SK-N-MC (cell line): ENCODE measurements at regions not wholly inside any gene's neighbourhood (a gene's known extent, or its start where the extent isn't known, plus 50 kb on each side); places are given as distances from the start of the nearest gene placed in this dataset.
"Not testable (repeated sequence)": the region's sequence is repeated elsewhere in the genome, so short reads cannot be mapped to it uniquely, and the experiment has no call there.

Source experiments
- DNase-seq: peaks from one replicate; pipeline ENCODE4 v3.0.0-alpha.2; 2011; ENCODE audit warnings: low read depth, low spot score
- H3K27ac ChIP-seq: fragments of 200-600 bp; sonication (generic); 2 replicates; pipeline ENCODE4 v1.5.1; 2016; ENCODE audit warnings: mixed run types
- H3K36me3 ChIP-seq: fragments of 200-600 bp; sonication (generic); 2 replicates; pipeline ENCODE4 v1.6.1; 2017; ENCODE audit warnings: antibody characterized with exemption, low read length, mixed read lengths; ENCODE audit not compliant: insufficient read depth
- H3K4me3 ChIP-seq: fragments of 200-600 bp; sonication (generic); 2 replicates; pipeline ENCODE4 v1.5.1; 2016
- H3K9ac ChIP-seq: fragments of 200-600 bp; sonication (generic); 2 replicates; pipeline ENCODE4 v1.8.0; 2017; ENCODE audit warnings: mixed run types, mixed read lengths; ENCODE audit not compliant: insufficient read length
- H3K9me3 ChIP-seq: fragments of 200-600 bp; sonication (generic); 2 replicates; pipeline ENCODE4 v1.6.1; 2017; ENCODE audit warnings: low read depth, mild to moderate bottlenecking, antibody characterized with exemption, low read length, moderate library complexity, mixed read lengths
- EZH2 ChIP-seq: fragments of 200-600 bp; sonication (generic); IDR thresholded peaks from one replicate; pipeline ENCODE4 v1.6.1; 2017; ENCODE audit warnings: antibody characterized with exemption
- FOXP2 ChIP-seq: optimal IDR thresholded peaks from 2 replicates; pipeline ENCODE3; 2011; ENCODE audit warnings: mild to moderate bottlenecking, moderate library complexity; ENCODE audit not compliant: insufficient read depth; ENCODE audit errors: extremely low read length, control extremely low read depth
- POLR2AphosphoS5 ChIP-seq: IDR thresholded peaks from 2 replicates; pipeline ENCODE4 v1.6.1; 2012; ENCODE audit warnings: mild to moderate bottlenecking, low read depth, low read length, borderline replicate concordance

DNA sequence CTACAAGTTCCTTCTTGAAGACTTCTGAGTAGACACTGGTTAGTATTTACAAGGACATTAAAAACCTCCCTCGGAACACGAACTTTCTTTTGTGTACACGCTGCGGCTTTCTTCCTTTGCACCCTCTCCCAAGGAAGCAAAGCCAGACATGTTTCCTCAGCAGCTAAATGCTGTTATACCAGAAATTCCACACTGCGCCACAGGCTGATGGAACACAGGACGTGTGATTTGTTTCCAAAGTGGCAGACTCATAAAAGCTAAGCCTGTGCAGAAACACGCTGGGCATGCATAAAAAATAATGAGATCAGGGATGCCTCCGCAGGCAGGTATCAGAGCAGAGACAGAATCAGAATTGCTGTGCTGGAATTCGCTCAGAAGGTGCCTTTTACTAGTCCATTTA, 73.0 kb upstream of the RGPD5 start:
- Histone ChIP-seq H3K9me3 (no peaks in the 10 kb centered on the region), H3K36me3 (no peaks in the 10 kb centered on the region), H3K4me3 (no peak overlapping the region), H3K27ac (no peak overlapping the region), H3K9ac (no peak overlapping the region)
- no peak for TF ChIP-seq POLR2AphosphoS5
- no peak for TF ChIP-seq EZH2
- no peak for TF ChIP-seq FOXP2
- no peak for DNase-seq

DNA sequence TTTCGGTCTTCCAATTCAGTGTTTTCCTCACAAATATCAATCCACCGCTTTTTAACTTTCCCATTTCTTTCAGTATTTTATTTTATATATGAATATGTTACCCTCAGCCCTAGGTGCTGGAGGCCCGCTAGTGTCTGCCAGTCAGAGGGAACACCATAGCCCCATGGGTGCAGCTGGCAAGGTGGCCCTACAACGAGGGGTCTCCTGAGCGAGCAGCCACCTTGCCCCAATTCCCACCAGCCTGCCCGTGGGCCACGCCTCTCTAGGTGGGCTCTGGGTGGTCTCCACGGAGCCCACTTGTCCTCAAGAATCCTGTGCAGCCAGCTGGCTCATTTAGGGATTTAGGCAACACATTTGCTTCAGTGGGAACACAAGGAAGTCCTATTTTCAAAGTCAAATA, 72.5 kb upstream of the RGPD5 start:
- DNase-seq: no peak
- H3K9me3 ChIP-seq: no peaks in the 10 kb centered on the region
- no peak overlapping the region for H3K9ac ChIP-seq
- H3K4me3 ChIP-seq: no peak overlapping the region
- no peak overlapping the region for H3K27ac ChIP-seq
- no peak for TF ChIP-seq EZH2
- TF ChIP-seq FOXP2: no peak
- no peak for TF ChIP-seq POLR2AphosphoS5
- no peaks in the 10 kb centered on the region for H3K36me3 ChIP-seq

- no peak for DNase-seq
- no peak overlapping the region for H3K9ac ChIP-seq
- H3K9me3 ChIP-seq: no peaks in the 10 kb centered on the region
Measured at GRCh38 chr2:109722026-109722425, 72.1 kb upstream of the RGPD5 start.

GRCh38 chr2:109722640-109723039, 71.5 kb upstream of the RGPD5 start:
- not testable (repeated sequence) for H3K9ac ChIP-seq, DNase-seq, H3K9me3 ChIP-seq, H3K4me3 ChIP-seq, H3K36me3 ChIP-seq, H3K27ac ChIP-seq

More at GRCh38 chr2:109722026-109722425, 72.1 kb upstream of the RGPD5 start:
- Histone ChIP-seq H3K4me3 (no peak overlapping the region), H3K36me3 (no peaks in the 10 kb centered on the region), H3K27ac (no peak overlapping the region)
- TF ChIP-seq EZH2 (no peak), POLR2AphosphoS5 (no peak), FOXP2 (no peak)

GRCh38 chr2:109723153-109723552, 71.0 kb upstream of the RGPD5 start:
- not testable (repeated sequence) for H3K27ac ChIP-seq, H3K4me3 ChIP-seq, DNase-seq, H3K36me3 ChIP-seq, H3K9ac ChIP-seq, H3K9me3 ChIP-seq

DNA sequence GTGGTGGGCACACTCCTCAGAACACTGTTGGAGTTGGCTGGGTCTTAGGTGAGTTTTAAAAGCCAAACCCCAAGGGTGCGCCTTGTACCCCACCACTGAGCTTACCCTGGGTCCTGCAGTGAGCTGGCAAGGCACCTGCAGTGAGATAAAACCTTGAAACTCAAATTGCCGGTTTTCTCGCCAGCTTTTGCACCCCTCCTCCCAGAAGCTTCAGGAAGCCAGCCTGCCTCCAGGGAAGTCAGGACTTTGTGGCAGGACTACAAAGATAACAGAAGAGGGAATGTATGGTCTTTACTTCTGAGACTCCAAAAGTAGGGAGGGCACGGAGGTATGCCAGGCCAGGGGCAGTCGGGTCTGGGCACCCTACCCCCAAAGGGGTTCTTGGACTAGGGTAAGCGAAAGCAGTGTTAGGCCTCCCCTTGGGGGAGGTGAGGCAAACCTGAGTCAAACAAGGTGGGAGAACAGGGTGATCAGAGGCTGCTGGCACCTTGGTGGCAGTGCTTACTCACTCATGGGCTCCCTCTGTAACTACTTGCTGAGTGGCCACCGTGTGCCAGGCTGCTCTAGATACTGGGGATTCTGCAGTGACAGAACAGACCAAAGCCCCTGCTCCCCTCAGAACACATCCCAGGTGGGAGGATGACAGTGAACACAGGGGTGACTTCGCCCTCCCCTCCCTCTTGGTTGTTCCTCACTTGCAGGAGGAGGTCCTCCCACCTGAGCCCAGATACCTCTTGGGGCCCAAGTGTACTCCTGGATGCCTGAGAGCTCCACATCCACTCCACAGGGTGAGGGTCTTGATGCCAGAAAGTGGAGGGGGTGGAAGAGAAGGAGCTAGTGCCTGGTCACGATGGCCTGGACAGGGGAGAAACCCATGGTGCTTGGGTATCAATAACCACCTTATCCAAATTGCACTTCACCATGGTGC, 69.3 kb upstream of the RGPD5 start:
- no peaks in the 10 kb centered on the region for H3K9me3 ChIP-seq
- no peak overlapping the region for H3K4me3 ChIP-seq
- TF ChIP-seq POLR2AphosphoS5 (no peak), FOXP2 (no peak), EZH2 (no peak)
- no peak for DNase-seq
- H3K27ac ChIP-seq: no peak overlapping the region
- no peaks in the 10 kb centered on the region for H3K36me3 ChIP-seq
- H3K9ac ChIP-seq: no peak overlapping the region

GRCh38 chr2:109726379-109727270, 67.5 kb upstream of the RGPD5 start:
- Histone ChIP-seq H3K27ac (no peak overlapping the region), H3K9me3 (no peaks in the 10 kb centered on the region), H3K36me3 (no peaks in the 10 kb centered on the region), H3K9ac (no peak overlapping the region), H3K4me3 (no peak overlapping the region)
- DNase-seq: no peak
- TF ChIP-seq POLR2AphosphoS5 (no peak), EZH2 (no peak), FOXP2 (no peak)

GRCh38 chr2:109727929-109728447, 66.1 kb upstream of the RGPD5 start:
- Histone ChIP-seq H3K27ac (no peak overlapping the region), H3K9me3 (no peaks in the 10 kb centered on the region), H3K9ac (no peak overlapping the region), H3K4me3 (no peak overlapping the region), H3K36me3 (no peaks in the 10 kb centered on the region)
- TF ChIP-seq POLR2AphosphoS5: no peak
- no peak for TF ChIP-seq FOXP2
- TF ChIP-seq EZH2: no peak
- no peak for DNase-seq

- not testable (repeated sequence) for DNase-seq, H3K9me3 ChIP-seq, H3K4me3 ChIP-seq, H3K36me3 ChIP-seq, H3K9ac ChIP-seq, H3K27ac ChIP-seq
Measured at GRCh38 chr2:109733746-109734145, 60.4 kb upstream of the RGPD5 start.
